GM19455 (cell line): ENCODE measurements at regions not wholly inside any gene's neighbourhood (a gene's known extent, or its start where the extent isn't known, plus 50 kb on each side); places are given as distances from the start of the nearest gene placed in this dataset.
"Not testable (repeated sequence)": the region's sequence is repeated elsewhere in the genome, so short reads cannot be mapped to it uniquely, and the experiment has no call there.

Experiments used
- ATAC-seq: cut with Tn5 transposase; IDR thresholded peaks from one replicate; pipeline ENCODE4 v1.9.1; 2021; ENCODE audit not compliant: unreplicated experiment

- no peak for ATAC-seq
Observed at GRCh38 chr12:17132336-17132735, 526.4 kb upstream of the LMO3 start.

GRCh38 chr12:17116538-17116937, 510.6 kb upstream of the LMO3 start:
- ATAC-seq = not testable (repeated sequence)

- ATAC-seq = no peak
Observed at GRCh38 chr12:17110316-17110715, 504.4 kb upstream of the LMO3 start.

GRCh38 chr12:17108877-17109541, 503.0 kb upstream of the LMO3 start:
- no peak for ATAC-seq

GRCh38 chr12:17104801-17105200, 498.8 kb upstream of the LMO3 start:
- no peak for ATAC-seq

- ATAC-seq = no peak
Observed at GRCh38 chr12:17097674-17098073, 491.7 kb upstream of the LMO3 start.

GRCh38 chr12:17084831-17085230, 478.9 kb upstream of the LMO3 start:
- no peak for ATAC-seq

- no peak for ATAC-seq
Observed at GRCh38 chr12:17079251-17079909, 473.4 kb upstream of the LMO3 start.

GRCh38 chr12:17077594-17077993, 471.6 kb upstream of the LMO3 start:
- ATAC-seq = no peak

- no peak for ATAC-seq
Observed at GRCh38 chr12:17076811-17077210, 470.8 kb upstream of the LMO3 start.

- ATAC-seq = no peak
Observed at GRCh38 chr12:17076028-17076744, 470.2 kb upstream of the LMO3 start.

GRCh38 chr12:17064834-17065233, 458.9 kb upstream of the LMO3 start:
- ATAC-seq = no peak

GRCh38 chr12:17062267-17063036, 456.5 kb upstream of the LMO3 start:
- no peak for ATAC-seq

GRCh38 chr12:17060260-17060659, 454.3 kb upstream of the LMO3 start:
- no peak for ATAC-seq

GRCh38 chr12:17056546-17056945, 450.6 kb upstream of the LMO3 start:
- no peak for ATAC-seq

- no peak for ATAC-seq
Observed at GRCh38 chr12:17038923-17039322, 433.0 kb upstream of the LMO3 start.

GRCh38 chr12:17035372-17035771, 429.4 kb upstream of the LMO3 start:
- ATAC-seq = no peak

GRCh38 chr12:17030338-17030737, 424.4 kb upstream of the LMO3 start:
- no peak for ATAC-seq

GRCh38 chr12:17028348-17028747, 422.4 kb upstream of the LMO3 start:
- no peak for ATAC-seq

- not testable (repeated sequence) for ATAC-seq
Observed at GRCh38 chr12:17025424-17025823, 419.5 kb upstream of the LMO3 start.

- no peak for ATAC-seq
Observed at GRCh38 chr12:17020765-17021164, 414.8 kb upstream of the LMO3 start.
